ENCODE measurements at regions not wholly inside any gene's neighbourhood (a gene's known extent, or its start where the extent isn't known, plus 50 kb on each side); places are given as distances from the start of the nearest gene placed in this dataset.

- TF ChIP-seq GABPA (IDR thresholded peaks at IDR 0.05 in 1 of 2, conservative IDR thresholded peaks at IDR 0.05 in 1 of 2) (no peak), YY1 (IDR thresholded peaks at IDR 0.05) (no peak)
Measured at GRCh38 chr2:128745946-128746345, 427.3 kb upstream of the HS6ST1 start.

All from liver (tissue), 2 donors.